Hepatocyte (in vitro differentiated cells): ENCODE measurements at regions not wholly inside any gene's neighbourhood (a gene's known extent, or its start where the extent isn't known, plus 50 kb on each side); places are given as distances from the start of the nearest gene placed in this dataset.

ENCODE experiments used
- CTCF ChIP-seq: fragments of 200-600 bp; sonication (generic); IDR thresholded peaks from 2 replicates; pipeline ENCODE4 v1.5.1; 2016; ENCODE audit warnings: antibody characterized with exemption, mild to moderate bottlenecking; ENCODE audit not compliant: poor library complexity
- EZH2 ChIP-seq: fragments of 200-600 bp; sonication (generic); IDR thresholded peaks from 2 replicates; pipeline ENCODE4 v1.6.1; 2016; ENCODE audit warnings: antibody characterized with exemption, mild to moderate bottlenecking, borderline replicate concordance
- EZH2phosphoT487 ChIP-seq: fragments of 200-600 bp; sonication (generic); IDR thresholded peaks from one replicate; pipeline ENCODE4 v1.6.1; 2018; ENCODE audit warnings: antibody characterized with exemption, mild to moderate bottlenecking, low read depth, moderate library complexity; ENCODE audit not compliant: unreplicated experiment, severe bottlenecking

DNA sequence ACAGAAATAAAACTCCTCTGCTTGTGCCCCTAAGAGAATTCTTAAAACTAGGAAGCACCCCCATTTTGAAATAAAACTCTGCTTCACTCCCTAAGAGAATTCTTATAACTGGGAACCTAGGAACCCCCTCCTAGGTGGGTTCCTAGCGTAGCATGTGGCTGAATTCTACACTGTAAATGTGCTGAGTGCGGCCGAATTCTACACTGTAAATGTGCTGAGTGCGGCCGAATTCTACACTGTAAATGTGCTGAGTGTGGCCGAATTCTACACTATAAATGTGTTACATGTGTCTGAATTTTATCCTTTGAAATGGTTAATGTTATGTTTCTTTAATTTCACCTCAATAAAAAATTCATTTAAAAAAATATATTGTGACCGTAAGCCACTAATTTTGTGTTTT, 79.3 kb downstream of the PSMB1 start:
- TF ChIP-seq CTCF: no peak
- no peak for TF ChIP-seq EZH2phosphoT487
- no peak for TF ChIP-seq EZH2
